HG03565 (cell line): ENCODE measurements at regions not wholly inside any gene's neighbourhood (a gene's known extent, or its start where the extent isn't known, plus 50 kb on each side); places are given as distances from the start of the nearest gene placed in this dataset.

Experiments
- ATAC-seq: cut with Tn5 transposase; IDR thresholded peaks from one replicate; pipeline ENCODE4 v1.9.1; 2021; ENCODE audit warnings: mild to moderate bottlenecking, moderate library complexity; ENCODE audit not compliant: unreplicated experiment

DNA sequence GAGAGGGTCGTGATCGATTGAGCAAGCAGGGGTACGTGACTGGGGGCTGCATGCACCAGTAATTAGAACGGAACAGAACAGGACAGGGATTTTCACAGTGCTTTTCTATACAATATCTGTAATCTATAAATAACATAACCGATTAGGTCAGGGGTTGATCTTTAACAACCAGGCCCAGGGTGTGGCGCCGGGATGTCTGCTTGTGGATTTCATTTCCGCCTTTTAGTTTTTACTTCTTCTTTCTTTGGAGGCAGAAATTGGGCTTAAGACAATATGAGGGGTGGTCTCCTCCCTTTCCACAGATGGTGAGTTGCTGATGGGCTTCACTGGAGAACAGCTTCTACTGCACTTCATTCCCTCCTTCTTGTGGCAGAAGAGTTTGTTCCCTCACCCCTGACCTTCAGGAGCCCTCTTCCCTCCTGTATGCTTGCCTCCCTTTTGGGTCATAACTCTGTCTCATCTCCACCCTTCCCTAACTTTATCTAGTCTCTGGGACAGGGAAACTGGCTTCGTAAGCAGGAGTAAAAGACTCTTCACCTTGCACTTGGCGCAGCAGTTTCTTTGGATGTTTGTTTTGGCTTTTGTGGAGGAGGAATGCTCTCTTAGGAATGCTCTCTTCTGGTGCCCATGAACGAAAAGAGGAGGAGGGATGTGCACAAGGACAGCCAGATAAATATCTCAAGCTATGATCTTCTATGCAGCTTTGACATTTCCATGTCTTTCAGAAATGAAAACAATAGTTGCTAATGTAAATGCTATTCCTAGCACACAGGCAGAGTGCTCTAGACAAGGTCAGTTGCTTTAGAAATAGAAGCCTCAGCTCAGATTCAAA, 139.8 kb upstream of the RPS23 start:
- ATAC-seq, result no peak

DNA sequence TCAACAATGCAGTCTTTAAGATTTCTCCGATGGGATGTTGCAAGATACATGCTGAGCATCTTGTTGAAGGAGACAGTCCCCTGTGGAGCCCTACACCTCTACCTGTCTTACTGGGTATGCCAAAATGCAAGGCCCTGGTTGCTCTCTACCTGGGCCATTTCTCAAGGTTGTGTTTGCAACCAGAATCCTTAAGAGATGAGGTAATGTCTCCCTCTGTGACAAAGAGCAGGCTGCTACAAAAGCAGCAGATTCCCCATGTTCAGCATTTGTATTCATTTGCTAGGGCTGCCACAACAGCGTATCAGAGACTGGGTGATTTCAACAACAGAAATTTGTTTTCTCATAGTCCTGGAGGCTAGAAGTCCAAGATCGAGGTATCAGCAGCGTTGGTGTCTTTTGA, 138.4 kb upstream of the RPS23 start:
- no peak for ATAC-seq

DNA sequence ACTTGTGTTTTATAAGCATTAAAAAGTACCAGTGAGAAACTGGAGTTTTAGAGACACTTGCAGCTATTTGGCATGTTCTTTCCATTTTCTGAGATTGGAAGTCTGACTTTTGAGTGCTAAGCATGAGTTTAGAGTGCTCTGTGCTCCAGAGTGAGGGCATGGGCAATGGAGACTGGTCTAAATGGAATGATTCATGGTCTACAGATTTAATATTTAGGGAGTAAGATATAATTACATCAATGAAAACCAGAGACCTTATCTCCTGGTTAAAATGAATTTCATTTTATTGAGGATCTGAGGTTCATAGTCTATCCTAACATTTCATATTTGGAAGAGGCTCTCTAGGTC, 135.9 kb upstream of the RPS23 start:
- ATAC-seq, result no peak

DNA sequence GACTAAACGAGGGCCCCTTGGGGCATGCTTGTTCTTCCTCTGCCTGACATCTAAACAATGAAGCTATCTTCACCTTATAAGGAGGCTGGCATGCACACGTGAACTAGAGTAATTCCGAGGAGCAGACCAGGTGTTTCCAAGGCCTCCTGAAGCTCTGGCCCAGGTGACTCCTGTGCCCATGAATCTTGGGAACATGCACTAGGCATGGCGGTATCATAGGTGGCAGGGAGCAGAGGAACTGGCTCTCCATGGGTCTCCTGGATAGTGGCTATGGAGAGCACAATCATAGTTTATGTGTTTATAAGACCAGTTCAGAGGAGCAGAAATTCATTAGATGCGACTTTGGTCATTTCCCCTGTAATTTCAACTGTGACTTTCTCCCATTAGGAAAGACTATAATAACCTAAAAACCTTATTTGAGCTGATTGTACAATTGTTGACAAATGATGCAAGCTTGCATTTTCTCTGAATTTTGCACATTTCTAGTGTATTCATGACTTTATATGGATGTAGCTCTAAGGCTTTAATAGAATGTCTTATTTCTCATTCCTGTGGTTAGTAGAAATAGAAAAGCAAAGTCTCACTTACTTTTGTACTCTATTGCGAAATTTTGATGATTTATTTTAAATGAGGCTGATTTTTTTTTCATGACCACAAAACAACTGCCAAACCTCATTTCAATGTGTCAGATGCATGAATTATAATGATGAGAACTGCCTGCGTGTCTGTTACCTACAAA, 135.3 kb upstream of the RPS23 start:
- no peak for ATAC-seq

DNA sequence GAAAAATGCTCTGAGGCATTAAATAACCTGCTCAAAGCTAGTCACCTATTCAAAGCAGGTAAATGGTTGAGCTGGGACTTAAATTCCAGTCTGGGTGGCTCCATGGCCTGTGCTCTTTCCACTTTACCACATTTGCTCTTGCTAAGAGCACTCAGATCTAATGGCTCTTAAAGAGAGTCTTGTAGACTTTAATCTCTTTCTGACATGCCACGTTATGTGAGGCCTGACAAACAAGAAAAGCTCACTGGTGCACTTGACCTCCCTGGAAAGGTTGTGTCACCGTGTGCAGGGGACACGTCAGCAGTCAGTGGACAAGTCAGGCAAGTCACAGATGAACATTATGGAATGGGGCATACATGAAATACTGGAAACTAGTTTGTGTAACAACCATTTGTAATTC, 129.9 kb upstream of the RPS23 start:
- ATAC-seq, result no peak

DNA sequence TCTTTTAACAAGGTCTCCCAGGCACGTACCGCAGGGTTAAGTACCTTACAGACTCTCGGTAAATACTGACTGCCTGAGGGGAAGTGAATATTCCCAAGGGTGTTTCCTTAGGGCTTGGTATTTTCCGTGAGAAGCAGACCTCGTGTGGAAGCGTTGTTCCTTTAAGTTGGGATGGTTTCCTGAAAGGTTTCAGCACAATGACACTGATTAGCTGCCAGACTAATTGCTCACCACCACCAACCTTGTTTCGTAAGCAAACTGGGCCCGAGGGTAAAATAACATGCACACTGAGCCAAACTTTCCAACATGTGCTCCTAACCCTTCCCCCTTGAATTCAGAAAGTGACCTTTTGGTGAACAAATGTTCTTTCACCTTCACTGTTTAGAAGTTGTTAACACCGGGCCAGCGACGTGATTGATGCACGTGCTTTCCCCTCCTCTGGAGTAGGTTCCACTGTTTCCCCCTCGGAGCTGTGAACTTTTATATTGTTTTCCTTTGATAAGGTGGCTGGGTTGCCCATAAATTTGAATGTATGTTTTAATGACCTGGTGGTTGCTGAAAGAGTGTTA, 128.1 kb upstream of the RPS23 start:
- no peak for ATAC-seq

DNA sequence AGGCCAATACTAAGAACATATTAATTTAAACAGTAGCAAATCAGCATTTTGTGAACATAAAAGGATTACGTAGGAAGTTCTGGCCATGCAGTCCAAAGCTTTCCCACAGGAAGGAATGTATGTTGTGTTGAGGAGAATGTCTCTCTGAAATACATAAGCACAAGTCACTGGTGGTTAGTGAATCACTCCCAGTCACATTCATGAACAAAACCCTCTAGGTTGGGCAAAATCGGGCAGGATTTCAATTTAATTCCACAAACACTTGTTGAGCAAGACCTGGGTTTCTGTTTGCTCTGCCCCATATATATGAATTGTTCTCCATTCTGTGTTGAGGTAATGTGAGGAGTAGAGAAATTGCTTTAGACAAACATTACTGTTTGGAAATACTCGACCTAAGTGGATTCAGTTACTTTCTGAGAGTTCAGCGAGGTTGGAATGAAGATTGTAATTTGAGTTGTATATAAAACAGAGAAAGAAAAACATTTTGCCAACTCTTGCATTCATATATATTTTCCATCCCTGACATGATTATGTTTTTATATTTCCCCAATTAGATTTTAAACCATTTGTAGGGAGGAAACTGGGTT, 127.6 kb upstream of the RPS23 start:
- no peak for ATAC-seq

DNA sequence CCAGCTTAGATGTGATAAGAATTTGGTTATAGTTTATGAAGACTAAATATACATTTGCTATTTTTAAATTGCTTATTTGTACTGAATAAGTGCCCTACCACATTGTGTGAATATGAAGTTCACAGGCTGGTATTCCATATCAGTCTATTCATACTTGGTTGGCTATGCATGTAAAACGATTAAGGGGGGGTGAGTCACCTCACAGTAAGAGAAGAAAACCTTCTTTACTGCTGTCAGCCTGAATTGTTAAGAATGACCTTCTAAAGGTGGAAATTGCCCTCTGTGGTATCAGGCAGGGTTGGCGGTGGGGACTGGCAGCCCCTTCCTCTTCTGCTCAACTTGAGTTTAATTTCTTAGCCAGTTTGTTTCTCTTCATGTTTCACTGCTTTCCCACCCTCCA, 127.0 kb upstream of the RPS23 start:
- ATAC-seq, result no peak

DNA sequence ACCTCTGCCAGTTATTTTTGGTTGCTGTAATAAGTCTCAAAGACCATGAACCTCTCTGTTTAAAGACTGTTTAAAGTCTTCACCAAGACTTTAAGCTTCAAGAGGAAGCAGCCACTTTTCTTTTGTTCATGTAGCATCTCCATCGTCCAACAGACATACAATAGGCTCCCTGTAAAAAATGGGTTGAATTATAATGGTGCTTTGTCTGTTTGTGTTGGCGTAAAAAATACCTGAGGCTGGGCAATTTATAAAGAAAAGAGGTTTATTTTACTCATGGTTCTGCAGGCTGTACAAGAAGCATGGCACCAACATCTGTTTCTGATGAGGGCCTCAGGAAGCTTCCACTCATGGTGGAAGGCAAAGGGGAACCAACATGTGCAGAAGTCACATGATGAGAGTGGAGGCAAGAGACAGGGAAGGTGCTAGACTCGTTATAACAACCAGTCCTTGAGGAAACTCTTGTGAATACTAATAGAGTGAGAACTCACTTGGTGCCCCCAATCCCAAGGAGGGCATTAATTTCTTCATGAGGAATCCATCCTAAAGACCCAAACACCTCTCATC, 126.3 kb upstream of the RPS23 start:
- ATAC-seq, result no peak

DNA sequence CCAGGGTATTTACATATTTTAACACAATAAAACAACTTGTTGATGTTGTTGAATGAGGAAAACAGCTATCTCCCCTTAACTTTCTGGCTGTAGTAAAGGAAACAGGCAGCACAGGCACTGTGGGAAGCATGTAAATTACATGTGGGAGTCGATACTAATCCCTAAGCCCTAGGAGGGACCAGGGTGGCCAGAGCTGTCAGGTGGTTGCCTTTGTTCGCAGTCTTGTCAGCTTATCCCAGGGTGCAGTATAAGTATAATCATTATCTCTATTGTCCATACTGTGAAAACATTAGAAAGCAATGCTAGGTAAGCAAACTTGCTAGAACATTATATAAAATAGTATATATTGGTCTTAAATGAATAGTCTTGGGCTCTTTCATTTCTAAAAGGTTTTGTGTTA, 125.6 kb upstream of the RPS23 start:
- ATAC-seq, result no peak

DNA sequence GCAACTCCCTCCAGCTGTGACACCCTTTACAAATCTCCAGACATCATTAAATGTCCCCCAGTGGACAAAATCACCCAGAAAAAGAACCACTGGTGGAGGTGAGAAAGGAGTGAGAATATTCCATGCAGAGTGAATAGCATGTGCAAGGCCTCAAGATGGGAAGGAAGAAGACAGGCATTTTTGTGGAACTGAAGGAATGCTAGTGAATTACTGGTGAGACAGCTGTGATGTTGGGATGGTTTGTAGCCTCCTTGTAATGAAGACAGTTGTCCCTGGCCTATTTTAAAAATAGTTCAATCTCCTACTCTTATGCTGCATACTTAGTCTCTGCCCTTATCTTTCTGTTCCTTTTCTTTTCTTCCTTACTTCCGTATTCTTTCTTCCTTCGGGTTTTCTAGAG, 124.9 kb upstream of the RPS23 start:
- ATAC-seq, result no peak

DNA sequence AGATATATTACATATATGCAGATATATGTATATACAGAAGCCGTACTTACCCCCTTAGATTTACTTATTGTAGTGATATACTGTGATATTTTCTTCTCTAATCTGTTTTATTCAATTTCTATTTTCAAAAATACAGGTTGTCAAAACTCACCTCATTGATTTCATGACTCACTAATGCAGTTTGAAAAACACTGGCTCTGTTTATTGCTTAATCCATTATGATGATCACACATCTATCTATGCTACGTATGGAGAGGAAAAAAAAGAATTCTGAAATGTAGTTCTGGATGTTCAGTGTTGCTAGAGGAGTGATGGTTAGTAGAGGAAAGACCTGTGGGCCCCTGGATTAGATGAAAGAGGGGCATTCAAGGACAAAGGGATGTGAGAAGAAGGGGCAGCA, 121.0 kb upstream of the RPS23 start:
- ATAC-seq, result no peak

DNA sequence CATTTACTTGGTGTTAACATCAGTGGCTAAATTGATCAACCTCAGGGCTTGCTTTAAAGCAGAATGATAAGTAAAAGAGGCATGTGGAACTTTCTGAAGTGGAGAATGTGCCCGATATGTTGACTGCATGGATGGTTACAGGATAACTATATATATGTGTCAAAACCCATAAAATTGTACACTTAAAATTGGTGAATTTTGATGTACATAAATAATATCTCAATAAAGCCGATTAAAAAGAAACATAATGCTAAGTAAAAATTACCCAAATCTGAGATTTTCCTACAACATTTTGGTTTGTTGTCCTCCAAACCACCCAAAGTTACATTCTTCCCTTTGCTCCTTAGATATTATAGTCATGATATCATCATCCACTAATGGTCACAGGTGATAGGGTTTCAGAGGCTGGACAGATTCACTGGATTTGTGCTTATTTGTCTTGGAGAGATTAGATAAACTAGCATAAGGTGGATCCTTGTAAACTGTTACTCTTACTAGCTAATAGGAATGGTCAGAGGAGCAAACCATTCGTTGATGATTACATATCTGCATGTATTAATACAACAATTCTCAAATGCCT, 119.7 kb upstream of the RPS23 start:
- ATAC-seq, result no peak

DNA sequence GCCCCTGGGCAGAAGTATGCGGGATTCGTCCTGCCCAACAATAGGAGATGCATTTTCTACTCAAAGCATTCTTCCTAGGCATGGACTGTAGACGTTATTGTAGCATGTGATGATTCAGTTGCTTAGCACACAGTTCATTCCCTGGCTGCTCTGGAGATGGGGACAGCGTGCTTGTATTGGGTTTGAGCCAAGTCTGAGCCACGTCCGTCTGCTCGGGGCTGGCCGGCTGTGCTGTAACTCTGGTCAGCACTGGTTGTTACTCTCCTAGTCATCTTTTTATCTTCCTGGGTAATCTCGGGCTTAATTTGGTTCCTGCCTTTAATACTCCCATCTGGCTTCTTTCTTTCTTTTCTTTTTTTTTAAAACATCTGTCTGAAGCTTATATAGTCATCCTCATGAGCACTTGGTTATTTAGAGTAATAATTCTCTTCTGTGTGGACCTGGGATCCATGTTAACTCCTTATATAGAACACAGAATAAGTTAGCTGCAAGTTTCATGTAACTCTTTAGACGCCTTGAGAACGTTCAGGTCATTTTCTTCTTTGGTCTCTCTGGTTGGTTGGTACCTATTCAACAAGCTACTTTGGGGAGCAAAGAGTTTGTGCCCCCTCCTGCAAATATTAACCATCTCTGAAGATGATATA, 118.8 kb upstream of the RPS23 start:
- ATAC-seq, result no peak

DNA sequence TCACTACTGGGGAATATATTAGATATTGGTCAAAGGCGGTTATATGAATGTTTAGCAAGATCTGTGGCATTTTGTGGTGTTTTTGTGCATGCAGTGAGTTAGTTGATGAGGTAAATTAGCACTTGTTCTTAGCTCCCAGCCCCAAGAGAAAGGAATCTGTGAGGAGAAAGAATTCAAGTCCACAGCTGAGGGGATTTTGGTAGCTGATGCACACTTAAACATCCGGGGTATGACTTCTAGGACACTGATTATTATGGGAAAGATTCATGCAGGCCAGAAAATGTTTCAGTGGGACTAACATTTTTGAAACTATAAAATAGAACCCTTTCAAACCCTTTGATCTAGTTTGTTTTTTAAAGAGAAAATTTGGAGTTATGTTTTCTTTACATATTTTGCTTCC, 118.2 kb upstream of the RPS23 start:
- ATAC-seq, result no peak

DNA sequence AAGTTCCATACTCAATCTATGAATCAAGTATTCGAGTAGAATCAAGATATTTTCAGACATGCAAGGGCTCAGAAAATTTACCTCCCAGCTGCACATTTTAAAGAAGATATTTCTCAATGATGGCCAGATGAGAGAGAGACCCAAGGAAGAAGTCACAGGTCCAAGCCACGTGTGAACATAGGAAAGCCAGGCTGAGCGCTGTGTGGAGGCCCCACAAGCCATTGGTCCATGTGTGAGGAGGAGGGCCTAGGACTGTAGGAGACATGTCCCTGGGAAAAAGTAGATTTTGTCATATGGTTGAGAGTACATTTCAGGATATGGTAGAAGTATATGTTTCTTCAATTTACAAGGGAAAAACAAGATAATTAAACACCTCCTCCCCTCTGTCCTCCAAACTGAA, 115.8 kb upstream of the RPS23 start:
- no peak for ATAC-seq

DNA sequence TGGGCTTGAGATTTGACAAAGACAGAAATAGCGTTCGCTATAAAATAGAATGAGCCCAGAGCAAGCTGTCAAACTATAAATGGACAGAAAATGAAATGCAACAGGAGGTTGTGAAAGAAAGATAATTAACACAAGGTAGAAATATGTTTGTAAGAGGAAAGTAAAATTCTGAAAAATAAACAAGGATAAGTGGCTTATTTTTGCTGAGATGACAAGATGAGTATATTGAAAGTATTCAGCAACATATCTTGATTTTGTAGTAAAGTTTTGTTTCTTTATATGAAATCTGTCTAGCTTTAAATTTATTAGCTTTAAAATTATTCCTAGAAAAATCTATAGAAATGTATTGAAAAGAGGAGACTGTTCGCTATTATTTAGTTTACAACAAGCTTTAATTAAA, 111.9 kb upstream of the RPS23 start:
- ATAC-seq, result no peak

DNA sequence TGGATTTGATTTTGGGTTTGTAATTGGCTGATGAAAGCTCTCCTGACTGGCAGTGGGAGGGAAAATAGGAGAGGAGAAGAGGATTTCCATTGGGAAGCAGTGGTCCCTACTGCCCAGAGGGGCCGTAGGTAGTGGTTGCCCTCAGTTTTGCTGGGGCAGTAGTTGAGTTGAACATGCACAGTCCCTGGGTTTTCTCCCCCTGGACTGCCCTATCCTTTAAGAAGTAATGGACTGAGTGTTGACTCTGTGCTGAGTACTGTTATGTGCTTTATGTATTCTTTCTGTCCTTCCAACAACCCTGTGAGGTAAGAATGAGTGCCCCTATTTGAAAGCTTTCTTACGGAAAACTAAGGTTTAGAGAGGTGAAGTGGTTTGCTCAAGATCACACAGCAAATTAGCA, 111.2 kb upstream of the RPS23 start:
- no peak for ATAC-seq

DNA sequence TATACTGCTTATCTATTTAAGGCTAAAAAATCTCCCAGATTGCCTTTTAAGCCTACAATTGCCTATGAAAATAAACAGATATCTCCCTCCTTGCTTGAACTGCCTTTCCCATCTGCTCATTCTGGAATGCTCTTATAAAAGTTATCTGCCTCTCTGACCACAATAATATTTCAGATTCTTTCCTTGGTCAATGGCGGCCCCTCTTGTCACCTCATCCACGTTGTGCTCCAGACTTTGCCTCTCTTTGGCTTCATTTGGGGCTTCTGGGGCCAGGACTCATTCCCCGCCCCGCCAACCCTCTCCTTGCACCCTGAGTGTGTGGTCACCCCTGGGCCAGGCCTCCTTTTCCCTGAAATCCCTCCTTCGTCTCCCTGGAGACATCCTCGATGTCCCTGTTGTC, 110.0 kb upstream of the RPS23 start:
- ATAC-seq, result no peak

DNA sequence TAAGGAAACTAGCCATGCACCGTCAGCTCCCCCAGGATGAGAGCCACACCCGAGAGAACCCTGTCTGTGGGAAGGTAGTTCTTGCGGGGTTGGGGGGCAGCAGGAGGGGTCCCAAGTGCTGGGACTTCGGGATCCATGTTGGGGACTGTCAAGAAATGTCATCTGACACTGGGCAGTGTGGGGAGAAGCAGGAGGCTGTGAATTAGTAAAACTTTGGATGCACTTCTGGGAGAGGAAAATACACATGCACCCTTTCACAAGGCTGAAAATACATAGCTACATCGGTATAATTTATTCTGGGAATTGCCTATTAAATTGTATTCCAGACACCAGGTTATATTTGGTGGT, 109.6 kb upstream of the RPS23 start:
- no peak for ATAC-seq
